HG02852 (cell line): ENCODE measurements at regions not wholly inside any gene's neighbourhood (a gene's known extent, or its start where the extent isn't known, plus 50 kb on each side); places are given as distances from the start of the nearest gene placed in this dataset.
"Not testable (repeated sequence)": the region's sequence is repeated elsewhere in the genome, so short reads cannot be mapped to it uniquely, and the experiment has no call there.

Experiments
- ATAC-seq: cut with Tn5 transposase; IDR thresholded peaks from one replicate; pipeline ENCODE4 v1.9.1; 2021; ENCODE audit warnings: mild to moderate bottlenecking, moderate library complexity; ENCODE audit not compliant: unreplicated experiment

GRCh38 chr2:101645886-101646285, 51.6 kb upstream of the MAP4K4 start:
- ATAC-seq: not testable (repeated sequence)

GRCh38 chr2:101644842-101645383, 52.6 kb upstream of the MAP4K4 start:
- ATAC-seq: no peak

- ATAC-seq: no peak
Observed at GRCh38 chr2:101643004-101643524, 54.4 kb upstream of the MAP4K4 start.

- ATAC-seq: no peak
Observed at GRCh38 chr2:101638817-101639605, 58.5 kb upstream of the MAP4K4 start.

- ATAC-seq: no peak
Observed at GRCh38 chr2:101638181-101638711, 59.3 kb upstream of the MAP4K4 start.

GRCh38 chr2:101630224-101630949, 67.1 kb upstream of the MAP4K4 start:
- ATAC-seq: no peak

GRCh38 chr2:101628030-101628392, 69.5 kb upstream of the MAP4K4 start:
- ATAC-seq: no peak

GRCh38 chr2:101627285-101628029, 70.0 kb upstream of the MAP4K4 start:
- ATAC-seq: no peak

GRCh38 chr2:101625814-101626213, 71.7 kb upstream of the MAP4K4 start:
- ATAC-seq: not testable (repeated sequence)

- no peak for ATAC-seq
Observed at GRCh38 chr2:101625387-101625786, 72.1 kb upstream of the MAP4K4 start.

GRCh38 chr2:101624706-101625332, 72.7 kb upstream of the MAP4K4 start:
- no peak for ATAC-seq

GRCh38 chr2:101623031-101623521, 74.4 kb upstream of the MAP4K4 start:
- ATAC-seq: peak; percentile 75

- peak; percentile 93 for ATAC-seq
Observed at GRCh38 chr2:101622210-101623030, 75.1 kb upstream of the MAP4K4 start.

- ATAC-seq: no peak
Observed at GRCh38 chr2:101619191-101619591, 78.3 kb upstream of the MAP4K4 start.

GRCh38 chr2:101617796-101618195, 79.7 kb upstream of the MAP4K4 start:
- no peak for ATAC-seq

GRCh38 chr2:101617188-101617587, 80.3 kb upstream of the MAP4K4 start:
- ATAC-seq: no peak

- ATAC-seq: no peak
Observed at GRCh38 chr2:101614127-101614759, 83.3 kb upstream of the MAP4K4 start.

GRCh38 chr2:101613056-101613704, 84.3 kb upstream of the MAP4K4 start:
- no peak for ATAC-seq
